ENCODE measurements at regions not wholly inside any gene's neighbourhood (a gene's known extent, or its start where the extent isn't known, plus 50 kb on each side); places are given as distances from the start of the nearest gene placed in this dataset.

GRCh38 chr16:6216836-6217235 is 1115.8 kb upstream of the RBFOX1 start:
- no peaks in the 10 kb centered on the region for H3K4me1 ChIP-seq (ENCODE audit: insufficient read depth, low read length)
- TF ChIP-seq EZH2 (IDR thresholded peaks at IDR 0.05; ENCODE audit: low read length, unreplicated experiment), result no peak
- TF ChIP-seq EZH2phosphoT487 (IDR thresholded peaks at IDR 0.05; ENCODE audit: borderline replicate concordance, low read length), result no peak
- TF ChIP-seq CTCF (conservative IDR thresholded peaks at IDR 0.05; ENCODE audit: low read depth, low read length), result no peak
- H3K9me3 ChIP-seq (ENCODE audit: low read length), result no peaks in the 10 kb centered on the region
- ChIA-PET CTCF (no interaction called here), POLR2A (ENCODE audit: unreplicated experiment) (no interaction called here)
- no TSS peak for BruUV-seq (replicated peaks)
- H3K27ac ChIP-seq (ENCODE audit: low read length), result no peak overlapping the region
- no peak overlapping the region for H3K4me3 ChIP-seq (ENCODE audit: low read length)
- ATAC-seq (no peak), DNase-seq (no peak)
- no peaks in the 10 kb centered on the region for H3F3A ChIP-seq (ENCODE audit: low read length, unreplicated experiment)
- intact Hi-C loops (cut with micrococcal nuclease), result no loop called here
- no peak overlapping the region for H3K4me2 ChIP-seq (ENCODE audit: low read length)
- H3K9ac ChIP-seq (ENCODE audit: low read length), result no peak overlapping the region
- no peaks in the 10 kb centered on the region for H3K9me2 ChIP-seq (replicated peaks; ENCODE audit: low read length)
- H3K27me3 ChIP-seq (ENCODE audit: low read length), result no peaks in the 10 kb centered on the region
- no peak overlapping the region for H2AFZ ChIP-seq (ENCODE audit: low read length)
- H3K79me2 ChIP-seq (ENCODE audit: low read length), result no peaks in the 10 kb centered on the region
- H3K36me3 ChIP-seq (ENCODE audit: low read depth, low read length), result no peaks in the 10 kb centered on the region
- H4K20me1 ChIP-seq (ENCODE audit: low read length), result no peaks in the 10 kb centered on the region

- DNase-seq (no peak), ATAC-seq (no peak)
- H3K27me3 ChIP-seq (ENCODE audit: low read length), result no peaks in the 10 kb centered on the region
- ChIA-PET CTCF (no interaction called here), POLR2A (ENCODE audit: unreplicated experiment) (no interaction called here)
- H3K9me3 ChIP-seq (ENCODE audit: low read length), result no peaks in the 10 kb centered on the region
- intact Hi-C loops (cut with micrococcal nuclease), result no loop called here
- H3K9ac ChIP-seq (ENCODE audit: low read length), result no peak overlapping the region
- no peak overlapping the region for H3K27ac ChIP-seq (ENCODE audit: low read length)
- TF ChIP-seq EZH2 (IDR thresholded peaks at IDR 0.05; ENCODE audit: low read length, unreplicated experiment), result no peak
- no peak for TF ChIP-seq CTCF (conservative IDR thresholded peaks at IDR 0.05; ENCODE audit: low read depth, low read length)
- no peak for TF ChIP-seq EZH2phosphoT487 (IDR thresholded peaks at IDR 0.05; ENCODE audit: borderline replicate concordance, low read length)
- no TSS peak for BruUV-seq (replicated peaks)
- H4K20me1 ChIP-seq (ENCODE audit: low read length), result no peaks in the 10 kb centered on the region
- no peaks in the 10 kb centered on the region for H3K79me2 ChIP-seq (ENCODE audit: low read length)
- no peaks in the 10 kb centered on the region for H3F3A ChIP-seq (ENCODE audit: low read length, unreplicated experiment)
- no peak overlapping the region for H3K4me2 ChIP-seq (ENCODE audit: low read length)
- H2AFZ ChIP-seq (ENCODE audit: low read length), result no peak overlapping the region
- H3K4me3 ChIP-seq (ENCODE audit: low read length), result no peak overlapping the region
- H3K36me3 ChIP-seq (ENCODE audit: low read depth, low read length), result no peaks in the 10 kb centered on the region
- no peaks in the 10 kb centered on the region for H3K9me2 ChIP-seq (replicated peaks; ENCODE audit: low read length)
- no peaks in the 10 kb centered on the region for H3K4me1 ChIP-seq (ENCODE audit: insufficient read depth, low read length)
Measured at GRCh38 chr16:6211644-6212043, 1114.0 kb upstream of the EEF2KMT start.

- H3K27ac ChIP-seq (ENCODE audit: low read length), result no peak overlapping the region
- DNase-seq, result no peak
- H3K4me3 ChIP-seq (ENCODE audit: low read length), result no peak overlapping the region
- ChIA-PET POLR2A (ENCODE audit: unreplicated experiment) (no interaction called here), CTCF (no interaction called here)
- H4K20me1 ChIP-seq (ENCODE audit: low read length), result no peaks in the 10 kb centered on the region
- H3F3A ChIP-seq (ENCODE audit: low read length, unreplicated experiment), result no peaks in the 10 kb centered on the region
- no peaks in the 10 kb centered on the region for H3K9me3 ChIP-seq (ENCODE audit: low read length)
- no peak for TF ChIP-seq CTCF (conservative IDR thresholded peaks at IDR 0.05; ENCODE audit: low read depth, low read length)
- TF ChIP-seq EZH2 (IDR thresholded peaks at IDR 0.05; ENCODE audit: low read length, unreplicated experiment), result no peak
- TF ChIP-seq EZH2phosphoT487 (IDR thresholded peaks at IDR 0.05; ENCODE audit: borderline replicate concordance, low read length), result no peak
- no peaks in the 10 kb centered on the region for H3K36me3 ChIP-seq (ENCODE audit: low read depth, low read length)
- ATAC-seq, result no peak
- intact Hi-C loops (cut with micrococcal nuclease), result no loop called here
- H3K4me2 ChIP-seq (ENCODE audit: low read length), result no peak overlapping the region
- no peaks in the 10 kb centered on the region for H3K27me3 ChIP-seq (ENCODE audit: low read length)
- H2AFZ ChIP-seq (ENCODE audit: low read length), result no peak overlapping the region
- no TSS peak for BruUV-seq (replicated peaks)
- H3K4me1 ChIP-seq (ENCODE audit: insufficient read depth, low read length), result no peaks in the 10 kb centered on the region
- H3K9me2 ChIP-seq (replicated peaks; ENCODE audit: low read length), result no peaks in the 10 kb centered on the region
- no peaks in the 10 kb centered on the region for H3K79me2 ChIP-seq (ENCODE audit: low read length)
- H3K9ac ChIP-seq (ENCODE audit: low read length), result no peak overlapping the region
Measured at GRCh38 chr16:6209355-6209930, 1111.8 kb upstream of the EEF2KMT start.
